ENCODE measurements at regions not wholly inside any gene's neighbourhood (a gene's known extent, or its start where the extent isn't known, plus 50 kb on each side); places are given as distances from the start of the nearest gene placed in this dataset.

- no peaks in the 10 kb centered on the region for H3K36me3 ChIP-seq (ENCODE audit: low read depth, low read length)
- ATAC-seq (no peak), DNase-seq (peak; percentile 16)
- intact Hi-C loops (cut with micrococcal nuclease) = no loop called here
- ChIA-PET POLR2A (ENCODE audit: unreplicated experiment) (no interaction called here), CTCF (no interaction called here)
- H3K4me1 ChIP-seq (ENCODE audit: insufficient read depth, low read length) = peaks cover 6% of the 10 kb centered on the region; the same call in 1 of the 2 replicates
- no TSS peak for BruUV-seq (replicated peaks)
- no peak overlapping the region for H3K4me2 ChIP-seq (ENCODE audit: low read length)
- H3K27ac ChIP-seq (ENCODE audit: low read length) = no peak overlapping the region
- no peak for TF ChIP-seq EZH2 (IDR thresholded peaks at IDR 0.05; ENCODE audit: low read length, unreplicated experiment)
- TF ChIP-seq CTCF (conservative IDR thresholded peaks at IDR 0.05; ENCODE audit: low read depth, low read length) = 0 out of 2 replicates have a peak, but pooled peaks have one; percentile 29
- H4K20me1 ChIP-seq (ENCODE audit: low read length) = no peaks in the 10 kb centered on the region
- H3K79me2 ChIP-seq (ENCODE audit: low read length) = no peaks in the 10 kb centered on the region
- H3F3A ChIP-seq (ENCODE audit: low read length, unreplicated experiment) = no peaks in the 10 kb centered on the region
- 0 out of 2 replicates have a peak, but pooled peaks cover 6% of the 10 kb centered on the region for H3K9me3 ChIP-seq (ENCODE audit: low read length)
- no peak overlapping the region for H2AFZ ChIP-seq (ENCODE audit: low read length)
- H3K9ac ChIP-seq (ENCODE audit: low read length) = no peak overlapping the region
- no peaks in the 10 kb centered on the region for H3K27me3 ChIP-seq (ENCODE audit: low read length)
- H3K4me3 ChIP-seq (ENCODE audit: low read length) = no peak overlapping the region
- H3K9me2 ChIP-seq (replicated peaks; ENCODE audit: low read length) = no peaks in the 10 kb centered on the region
These were observed 157.5 kb upstream of the SOX9 start for GRCh38 chr17:71963351-71963750.

GRCh38 chr17:71963791-71964190, 157.0 kb upstream of the SOX9 start:
- Histone ChIP-seq H3K27me3 (ENCODE audit: low read length) (no peaks in the 10 kb centered on the region), H3F3A (ENCODE audit: low read length, unreplicated experiment) (no peaks in the 10 kb centered on the region), H3K4me3 (ENCODE audit: low read length) (no peak overlapping the region), H3K36me3 (ENCODE audit: low read depth, low read length) (no peaks in the 10 kb centered on the region), H4K20me1 (ENCODE audit: low read length) (no peaks in the 10 kb centered on the region), H3K4me1 (ENCODE audit: insufficient read depth, low read length) (peaks cover 6% of the 10 kb centered on the region; the same call in 1 of the 2 replicates), H3K9me3 (ENCODE audit: low read length) (0 out of 2 replicates have a peak, but pooled peaks cover 6% of the 10 kb centered on the region), H3K27ac (ENCODE audit: low read length) (no peak overlapping the region), H3K79me2 (ENCODE audit: low read length) (no peaks in the 10 kb centered on the region), H3K9me2 (replicated peaks; ENCODE audit: low read length) (no peaks in the 10 kb centered on the region), H3K9ac (ENCODE audit: low read length) (no peak overlapping the region), H2AFZ (ENCODE audit: low read length) (no peak overlapping the region), H3K4me2 (ENCODE audit: low read length) (no peak overlapping the region)
- CTCF ChIA-PET = no interaction called here
- no peak for ATAC-seq
- BruUV-seq (replicated peaks) = no TSS peak
- TF ChIP-seq CTCF (conservative IDR thresholded peaks at IDR 0.05; ENCODE audit: low read depth, low read length) = no peak
- TF ChIP-seq EZH2 (IDR thresholded peaks at IDR 0.05; ENCODE audit: low read length, unreplicated experiment) = no peak
- no peak for TF ChIP-seq EZH2phosphoT487 (IDR thresholded peaks at IDR 0.05; ENCODE audit: borderline replicate concordance, low read length)
- POLR2A ChIA-PET (ENCODE audit: unreplicated experiment) = no interaction called here
- intact Hi-C loops (cut with micrococcal nuclease) = no loop called here
- DNase-seq = no peak

GRCh38 chr17:71964559-71964958, 156.3 kb upstream of the SOX9 start:
- Histone ChIP-seq H3K36me3 (ENCODE audit: low read depth, low read length) (no peaks in the 10 kb centered on the region), H3K9me3 (ENCODE audit: low read length) (0 out of 2 replicates have a peak, but pooled peaks cover 6% of the 10 kb centered on the region), H3K27ac (ENCODE audit: low read length) (no peak overlapping the region), H3K4me2 (ENCODE audit: low read length) (no peak overlapping the region), H3F3A (ENCODE audit: low read length, unreplicated experiment) (no peaks in the 10 kb centered on the region), H3K79me2 (ENCODE audit: low read length) (no peaks in the 10 kb centered on the region), H3K4me3 (ENCODE audit: low read length) (no peak overlapping the region), H2AFZ (ENCODE audit: low read length) (no peak overlapping the region), H3K9me2 (replicated peaks; ENCODE audit: low read length) (no peaks in the 10 kb centered on the region), H3K4me1 (ENCODE audit: insufficient read depth, low read length) (peaks cover 11% of the 10 kb centered on the region), H3K9ac (ENCODE audit: low read length) (no peak overlapping the region), H3K27me3 (ENCODE audit: low read length) (no peaks in the 10 kb centered on the region), H4K20me1 (ENCODE audit: low read length) (no peaks in the 10 kb centered on the region)
- TF ChIP-seq EZH2phosphoT487 (IDR thresholded peaks at IDR 0.05; ENCODE audit: borderline replicate concordance, low read length) (no peak), CTCF (conservative IDR thresholded peaks at IDR 0.05; ENCODE audit: low read depth, low read length) (no peak), EZH2 (IDR thresholded peaks at IDR 0.05; ENCODE audit: low read length, unreplicated experiment) (no peak)
- POLR2A ChIA-PET (ENCODE audit: unreplicated experiment) = no interaction called here
- intact Hi-C loops (cut with micrococcal nuclease) = no loop called here
- DNase-seq (no peak), ATAC-seq (no peak)
- BruUV-seq (replicated peaks) = no TSS peak
- CTCF ChIA-PET = no interaction called here
